Neutrophil (primary cell): ENCODE measurements at regions not wholly inside any gene's neighbourhood (a gene's known extent, or its start where the extent isn't known, plus 50 kb on each side); places are given as distances from the start of the nearest gene placed in this dataset.
"Not testable (repeated sequence)": the region's sequence is repeated elsewhere in the genome, so short reads cannot be mapped to it uniquely, and the experiment has no call there.

Experiments used
- H3K27ac ChIP-seq: fragments of 200-600 bp; sonication (generic); 2 replicates; pipeline ENCODE4 v1.5.1; 2016; ENCODE audit warnings: mild to moderate bottlenecking, moderate library complexity
- H3K27me3 ChIP-seq: fragments of 200-600 bp; sonication (generic); 2 replicates; pipeline ENCODE4 v1.6.0; 2016; ENCODE audit warnings: mild to moderate bottlenecking
- H3K36me3 ChIP-seq: fragments of 200-600 bp; sonication (generic); 2 replicates; pipeline ENCODE4 v1.5.1; 2017
- H3K4me1 ChIP-seq, 2 experiments: fragments of 200-600 bp in 1 of 2; sonication (generic) in 1 of 2; 1 replicate in 1 of 2; 2 replicates in 1 of 2; pipeline versions ENCODE4 v1.5.1 to v1.6.1; 2013 to 2016; ENCODE audit warnings: low read depth in 1 of 2, low read length in 1 of 2, mild to moderate bottlenecking in 1 of 2, moderate library complexity in 1 of 2; ENCODE audit not compliant: control insufficient read depth in 1 of 2, insufficient read depth in 1 of 2
- H3K4me3 ChIP-seq, 2 experiments: fragments of 200-600 bp in 1 of 2; sonication (generic) in 1 of 2; 1 replicate in 1 of 2; 2 replicates in 1 of 2; pipeline ENCODE4 v1.5.1; 2013 to 2016; ENCODE audit warnings: low read depth in 1 of 2, low read length in 1 of 2, mild to moderate bottlenecking in 1 of 2, moderate library complexity in 1 of 2
- H3K9me3 ChIP-seq: fragments of 200-600 bp; sonication (generic); 2 replicates; pipeline ENCODE4 v1.5.1; 2016
- TF ChIP-seq, protein P1 (sequence below): fragments of 200-600 bp; sonication (generic); IDR thresholded peaks from 2 replicates; pipeline ENCODE4 v1.5.1; 2016; ENCODE audit warnings: antibody characterized with exemption

DNA sequence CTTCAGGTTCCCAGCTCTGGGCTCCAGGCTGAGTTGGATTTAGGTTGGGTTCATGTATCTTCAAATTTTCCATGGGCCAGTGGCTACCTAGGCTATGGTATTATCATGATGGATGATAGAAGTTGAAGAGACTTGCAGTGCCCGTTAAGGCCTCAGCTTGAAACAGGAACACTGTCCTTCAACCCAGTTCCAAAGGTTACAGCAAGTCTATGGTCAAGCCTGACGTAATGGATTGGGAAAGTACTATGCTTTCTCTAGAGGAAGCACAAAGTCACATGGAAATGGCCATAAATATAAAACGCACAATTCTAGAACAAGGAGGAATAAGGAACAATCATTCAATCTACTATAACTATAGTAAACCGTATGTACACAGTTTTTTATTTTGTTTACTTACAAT, 593.2 kb downstream of the ZEB2 start:
- Histone ChIP-seq H3K4me3 (no peak overlapping the region), H3K36me3 (no peaks in the 10 kb centered on the region)
- TF ChIP-seq, protein P1, sequence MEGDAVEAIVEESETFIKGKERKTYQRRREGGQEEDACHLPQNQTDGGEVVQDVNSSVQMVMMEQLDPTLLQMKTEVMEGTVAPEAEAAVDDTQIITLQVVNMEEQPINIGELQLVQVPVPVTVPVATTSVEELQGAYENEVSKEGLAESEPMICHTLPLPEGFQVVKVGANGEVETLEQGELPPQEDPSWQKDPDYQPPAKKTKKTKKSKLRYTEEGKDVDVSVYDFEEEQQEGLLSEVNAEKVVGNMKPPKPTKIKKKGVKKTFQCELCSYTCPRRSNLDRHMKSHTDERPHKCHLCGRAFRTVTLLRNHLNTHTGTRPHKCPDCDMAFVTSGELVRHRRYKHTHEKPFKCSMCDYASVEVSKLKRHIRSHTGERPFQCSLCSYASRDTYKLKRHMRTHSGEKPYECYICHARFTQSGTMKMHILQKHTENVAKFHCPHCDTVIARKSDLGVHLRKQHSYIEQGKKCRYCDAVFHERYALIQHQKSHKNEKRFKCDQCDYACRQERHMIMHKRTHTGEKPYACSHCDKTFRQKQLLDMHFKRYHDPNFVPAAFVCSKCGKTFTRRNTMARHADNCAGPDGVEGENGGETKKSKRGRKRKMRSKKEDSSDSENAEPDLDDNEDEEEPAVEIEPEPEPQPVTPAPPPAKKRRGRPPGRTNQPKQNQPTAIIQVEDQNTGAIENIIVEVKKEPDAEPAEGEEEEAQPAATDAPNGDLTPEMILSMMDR: no peak

DNA sequence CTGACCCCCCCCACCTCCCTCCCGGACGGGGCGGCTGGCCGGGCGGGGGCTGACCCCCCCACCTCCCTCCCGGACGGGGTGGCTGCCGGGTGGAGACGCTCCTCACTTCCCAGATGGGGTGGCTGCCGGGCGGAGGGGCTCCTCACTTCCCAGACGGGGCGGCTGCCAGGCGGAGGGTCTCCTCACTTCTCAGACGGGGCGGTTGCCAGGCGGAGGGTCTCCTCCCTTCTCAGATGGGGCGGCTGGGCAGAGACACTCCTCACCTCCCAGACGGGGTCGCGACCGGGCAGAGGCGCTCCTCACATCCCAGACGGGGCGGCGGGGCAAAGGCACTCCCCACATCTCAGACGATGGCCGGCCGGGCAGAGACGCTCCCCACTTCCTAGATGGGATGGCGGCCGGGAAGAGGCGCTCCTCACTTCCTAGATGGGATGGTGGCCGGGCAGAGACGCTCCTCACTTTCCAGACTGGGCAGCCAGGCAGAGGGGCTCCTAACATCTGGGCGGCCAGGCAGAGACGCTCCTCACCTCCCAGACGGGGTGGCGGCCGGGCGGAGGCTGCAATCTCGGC, 597.6 kb downstream of the ZEB2 start:
- H3K9me3 ChIP-seq, H3K27ac ChIP-seq, H3K36me3 ChIP-seq, H3K27me3 ChIP-seq, H3K4me3 ChIP-seq: not testable (repeated sequence)
- peaks cover 3 to 16% of the 10 kb centered on the region in 2 experiments for H3K4me1 ChIP-seq

More for the DNA sequence above, 593.2 kb downstream of the ZEB2 start:
- Histone ChIP-seq H3K4me1 (peaks cover 3 to 16% of the 10 kb centered on the region in 2 experiments), H3K9me3 (no peaks in the 10 kb centered on the region), H3K27me3 (peaks cover 2% of the 10 kb centered on the region), H3K27ac (no peak overlapping the region)

DNA sequence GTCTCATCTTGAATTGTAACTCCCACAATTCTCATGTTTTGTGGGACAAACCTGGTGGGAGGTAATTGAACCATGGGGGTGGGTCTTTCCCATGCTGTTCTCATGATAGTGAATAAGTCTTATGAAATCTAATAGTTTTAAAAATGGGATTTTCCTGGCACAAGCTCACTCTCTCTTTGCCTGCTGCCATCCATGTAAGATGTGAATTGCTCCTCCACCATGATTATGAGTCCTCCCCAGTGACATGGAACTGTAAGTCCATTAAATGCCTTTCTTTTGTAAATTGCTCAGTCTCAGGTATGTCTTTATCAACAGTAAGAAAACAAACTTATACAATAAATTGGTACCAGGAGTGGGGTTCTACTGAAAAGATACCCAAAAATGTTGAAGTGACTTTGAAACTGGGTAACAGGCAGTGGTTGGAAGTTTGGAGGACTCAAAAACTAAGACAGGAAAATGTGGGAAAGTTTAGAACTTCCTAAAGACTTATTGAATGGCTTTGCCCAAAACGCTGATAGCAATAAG, 601.4 kb downstream of the ZEB2 start:
- H3K27ac ChIP-seq: no peak overlapping the region
- no peak overlapping the region for H3K4me3 ChIP-seq
- no peaks in the 10 kb centered on the region for H3K4me1 ChIP-seq
- peaks cover 9% of the 10 kb centered on the region for H3K9me3 ChIP-seq
- no peaks in the 10 kb centered on the region for H3K27me3 ChIP-seq
- TF ChIP-seq, protein P1: no peak
- no peaks in the 10 kb centered on the region for H3K36me3 ChIP-seq

DNA sequence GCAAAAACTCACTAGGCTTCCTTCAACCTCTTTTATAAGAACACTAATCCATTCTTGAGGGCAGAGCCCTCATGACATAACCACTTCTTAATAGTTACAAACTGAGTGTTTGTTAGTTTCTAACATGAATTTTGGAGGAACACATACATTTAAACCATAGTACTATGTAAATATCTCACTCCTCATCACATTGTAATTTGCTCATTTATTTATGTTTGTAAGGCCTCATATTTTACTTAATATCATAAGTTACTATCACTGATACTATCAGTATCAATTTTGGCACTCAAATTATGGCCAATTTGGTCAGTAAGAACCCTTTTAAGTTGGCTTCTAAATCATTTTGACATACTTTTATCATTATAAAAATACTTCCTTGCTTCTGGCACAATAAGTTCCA, 603.1 kb downstream of the ZEB2 start:
- Histone ChIP-seq H3K4me1 (no peaks in the 10 kb centered on the region), H3K27ac (no peak overlapping the region), H3K36me3 (no peaks in the 10 kb centered on the region), H3K27me3 (no peaks in the 10 kb centered on the region), H3K9me3 (peaks cover 9% of the 10 kb centered on the region), H3K4me3 (no peak overlapping the region)
- TF ChIP-seq, protein P1: no peak

- no peak overlapping the region for H3K4me3 ChIP-seq
- TF ChIP-seq, protein P1: no peak
- no peaks in the 10 kb centered on the region for H3K4me1 ChIP-seq
- no peaks in the 10 kb centered on the region for H3K36me3 ChIP-seq
- H3K27me3 ChIP-seq: no peaks in the 10 kb centered on the region
- H3K27ac ChIP-seq: no peak overlapping the region
- H3K9me3 ChIP-seq: no peaks in the 10 kb centered on the region
Observed at GRCh38 chr2:143909577-143910353, 610.2 kb downstream of the ZEB2 start.

- Histone ChIP-seq H3K27ac (no peak overlapping the region), H3K4me1 (no peaks in the 10 kb centered on the region), H3K9me3 (no peaks in the 10 kb centered on the region), H3K4me3 (no peak overlapping the region), H3K27me3 (no peaks in the 10 kb centered on the region), H3K36me3 (no peaks in the 10 kb centered on the region)
- TF ChIP-seq, protein P1: no peak
Observed at GRCh38 chr2:143908843-143909242, 611.1 kb downstream of the ZEB2 start.
